ENCODE measurements at regions not wholly inside any gene's neighbourhood (a gene's known extent, or its start where the extent isn't known, plus 50 kb on each side); places are given as distances from the start of the nearest gene placed in this dataset.

DNA sequence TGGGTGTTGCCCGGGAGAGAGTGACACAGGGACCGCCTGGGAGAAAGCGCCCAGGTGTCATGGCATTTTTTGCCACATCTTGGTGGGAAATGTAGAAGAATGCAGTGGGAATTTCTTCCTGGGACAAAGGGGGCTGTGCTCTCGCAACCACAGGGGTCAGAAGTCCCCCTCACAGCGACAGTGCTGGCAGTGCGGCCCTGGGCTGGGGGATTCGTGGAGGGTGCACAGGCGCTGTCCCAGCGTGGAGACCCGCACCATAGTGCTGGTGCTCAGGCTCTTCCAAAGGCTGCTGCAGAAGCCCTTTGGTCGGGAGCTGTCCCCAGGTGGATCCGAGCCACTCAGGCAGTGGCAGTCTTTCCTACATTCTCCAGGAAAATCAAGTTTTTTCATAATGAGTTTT is 128.8 kb upstream of the SOX11 start:
- H3K9ac ChIP-seq (ENCODE audit: low read length) = no peak overlapping the region
- no peaks in the 10 kb centered on the region for H4K20me1 ChIP-seq (ENCODE audit: low read depth, low read length)
- no peak overlapping the region for H2AFZ ChIP-seq (ENCODE audit: low read depth, low read length, severe bottlenecking)
- no peak overlapping the region for H3K4me3 ChIP-seq (ENCODE audit: insufficient read depth, low read length, poor library complexity, severe bottlenecking)
- H3F3A ChIP-seq (ENCODE audit: insufficient read depth) = no peaks in the 10 kb centered on the region
- H3K36me3 ChIP-seq (ENCODE audit: low read length) = no peaks in the 10 kb centered on the region
- H3K27me3 ChIP-seq (ENCODE audit: low read length) = no peaks in the 10 kb centered on the region
- no peak overlapping the region for H3K4me2 ChIP-seq (ENCODE audit: low read depth, low read length, poor library complexity, severe bottlenecking)
- H3K9me3 ChIP-seq (ENCODE audit: insufficient read depth, low read length) = no peaks in the 10 kb centered on the region; the same call in 1 of the 2 replicates
- no peaks in the 10 kb centered on the region for H3K9me2 ChIP-seq (replicated peaks; ENCODE audit: insufficient read depth, low read length)
- H3K27ac ChIP-seq (ENCODE audit: low read depth, low read length) = no peak overlapping the region
- TF ChIP-seq EZH2phosphoT487 (conservative IDR thresholded peaks at IDR 0.05; ENCODE audit: low read length) (no peak), CTCF (IDR thresholded peaks at IDR 0.05; ENCODE audit: insufficient read depth, low read length, poor library complexity, severe bottlenecking) (no peak)
- H3K79me2 ChIP-seq (ENCODE audit: insufficient read depth, low read length) = no peaks in the 10 kb centered on the region

DNA sequence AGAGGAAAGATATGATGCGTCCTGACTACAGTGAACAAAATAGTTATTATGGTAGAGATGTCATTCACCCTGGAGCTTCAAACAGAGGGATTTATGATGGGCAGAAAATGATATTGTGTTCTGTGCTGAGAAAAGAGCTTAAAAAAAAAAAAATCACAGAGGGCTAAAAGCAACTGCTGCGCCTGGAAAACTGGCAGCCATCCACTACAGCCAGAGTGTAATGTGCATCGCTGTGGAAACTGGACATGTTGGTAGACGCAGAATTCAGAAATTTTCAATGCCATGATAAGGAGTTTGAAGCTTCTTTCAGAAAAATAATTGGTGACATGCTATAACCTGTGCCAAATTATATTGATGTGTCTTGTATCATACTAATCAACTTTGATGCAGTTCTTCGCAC is 122.9 kb upstream of the SOX11 start:
- Histone ChIP-seq H3K4me3 (ENCODE audit: insufficient read depth, low read length, poor library complexity, severe bottlenecking) (no peak overlapping the region), H3K27me3 (ENCODE audit: low read length) (no peaks in the 10 kb centered on the region), H3K4me2 (ENCODE audit: low read depth, low read length, poor library complexity, severe bottlenecking) (no peak overlapping the region), H3K27ac (ENCODE audit: low read depth, low read length) (no peak overlapping the region), H4K20me1 (ENCODE audit: low read depth, low read length) (no peaks in the 10 kb centered on the region), H3K9me2 (replicated peaks; ENCODE audit: insufficient read depth, low read length) (no peaks in the 10 kb centered on the region), H2AFZ (ENCODE audit: low read depth, low read length, severe bottlenecking) (no peak overlapping the region), H3K9me3 (ENCODE audit: insufficient read depth, low read length) (no peaks in the 10 kb centered on the region; the same call in 1 of the 2 replicates), H3F3A (ENCODE audit: insufficient read depth) (no peaks in the 10 kb centered on the region), H3K36me3 (ENCODE audit: low read length) (no peaks in the 10 kb centered on the region), H3K79me2 (ENCODE audit: insufficient read depth, low read length) (no peaks in the 10 kb centered on the region), H3K9ac (ENCODE audit: low read length) (no peak overlapping the region)
- TF ChIP-seq EZH2phosphoT487 (conservative IDR thresholded peaks at IDR 0.05; ENCODE audit: low read length) (no peak), CTCF (IDR thresholded peaks at IDR 0.05; ENCODE audit: insufficient read depth, low read length, poor library complexity, severe bottlenecking) (no peak)

DNA sequence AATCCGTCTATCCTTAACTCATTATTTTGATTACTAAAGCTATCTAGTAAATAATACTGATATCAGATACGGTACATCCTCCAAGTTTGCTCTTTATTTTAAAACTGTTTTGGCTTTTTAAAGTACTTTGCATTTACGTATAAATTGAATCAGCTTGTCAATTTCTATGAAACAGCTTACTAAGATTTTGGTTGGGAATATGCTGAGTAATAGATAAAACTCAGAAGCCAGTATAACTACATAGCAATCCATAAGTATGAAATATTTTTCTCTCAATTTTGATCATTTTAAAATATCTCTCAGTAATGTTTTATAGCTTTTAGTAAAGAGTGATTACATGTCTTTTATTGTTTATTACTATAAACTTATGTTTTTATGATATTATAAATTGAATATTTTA is 116.2 kb upstream of the SOX11 start:
- no peak overlapping the region for H2AFZ ChIP-seq (ENCODE audit: low read depth, low read length, severe bottlenecking)
- no peaks in the 10 kb centered on the region for H4K20me1 ChIP-seq (ENCODE audit: low read depth, low read length)
- H3F3A ChIP-seq (ENCODE audit: insufficient read depth) = no peaks in the 10 kb centered on the region

More for the DNA sequence above, 116.2 kb upstream of the SOX11 start:
- TF ChIP-seq CTCF (IDR thresholded peaks at IDR 0.05; ENCODE audit: insufficient read depth, low read length, poor library complexity, severe bottlenecking) = no peak
- TF ChIP-seq EZH2phosphoT487 (conservative IDR thresholded peaks at IDR 0.05; ENCODE audit: low read length) = no peak
- Histone ChIP-seq H3K79me2 (ENCODE audit: insufficient read depth, low read length) (no peaks in the 10 kb centered on the region), H3K27ac (ENCODE audit: low read depth, low read length) (no peak overlapping the region), H3K9ac (ENCODE audit: low read length) (no peak overlapping the region), H3K36me3 (ENCODE audit: low read length) (no peaks in the 10 kb centered on the region), H3K9me2 (replicated peaks; ENCODE audit: insufficient read depth, low read length) (no peaks in the 10 kb centered on the region), H3K4me3 (ENCODE audit: insufficient read depth, low read length, poor library complexity, severe bottlenecking) (no peak overlapping the region), H3K27me3 (ENCODE audit: low read length) (no peaks in the 10 kb centered on the region), H3K4me2 (ENCODE audit: low read depth, low read length, poor library complexity, severe bottlenecking) (no peak overlapping the region), H3K9me3 (ENCODE audit: insufficient read depth, low read length) (no peaks in the 10 kb centered on the region)
